ENCODE measurements at regions not wholly inside any gene's neighbourhood (a gene's known extent, or its start where the extent isn't known, plus 50 kb on each side); places are given as distances from the start of the nearest gene placed in this dataset.

DNA sequence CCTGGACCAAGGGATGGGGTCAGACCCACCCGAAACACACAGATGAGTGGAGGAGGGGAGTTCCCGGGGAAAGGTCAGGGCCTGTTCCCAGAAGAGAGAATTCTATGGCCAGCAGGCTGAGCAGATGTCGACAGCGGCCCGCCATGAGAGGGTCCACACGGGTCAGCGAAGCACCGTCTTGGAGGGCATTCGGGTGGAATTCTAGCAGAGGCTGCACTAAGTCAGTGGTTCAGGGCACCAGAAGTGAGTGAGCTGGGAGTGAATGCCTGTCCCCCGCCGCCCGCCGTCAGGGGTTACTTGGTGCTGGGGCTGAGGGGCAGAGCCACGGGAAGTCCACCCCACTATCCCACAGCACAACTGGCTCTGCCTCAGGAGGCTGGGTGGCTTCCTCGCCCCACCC lies 96.2 kb upstream of the VSTM2B start:
- DNase-seq (ENCODE audit: low spot score), result no peak
- Mint-ChIP-seq H3K27me3 (peaks cover 6 to 7% of the 10 kb centered on the region in 2 donors), H3K4me1 (ENCODE audit: low read depth in 2 of 2) (no peaks in the 10 kb centered on the region), H3K9me3 (no peaks in the 10 kb centered on the region), H3K27ac (no peak overlapping the region), H3K36me3 (no peaks in the 10 kb centered on the region), H3K4me3 (no peak overlapping the region)
- no peak for ATAC-seq

GRCh38 chr19:29431332-29431731 lies 94.5 kb upstream of the VSTM2B start:
- no peak for DNase-seq (ENCODE audit: low spot score)
- H3K27ac Mint-ChIP-seq, result no peak overlapping the region
- H3K36me3 Mint-ChIP-seq, result no peaks in the 10 kb centered on the region
- no peaks in the 10 kb centered on the region for H3K4me1 Mint-ChIP-seq (ENCODE audit: low read depth in 2 of 2)
- H3K9me3 Mint-ChIP-seq, result no peaks in the 10 kb centered on the region
- ATAC-seq, result no peak
- peaks cover 4 to 6% of the 10 kb centered on the region in 2 donors for H3K27me3 Mint-ChIP-seq
- no peak overlapping the region for H3K4me3 Mint-ChIP-seq

DNA sequence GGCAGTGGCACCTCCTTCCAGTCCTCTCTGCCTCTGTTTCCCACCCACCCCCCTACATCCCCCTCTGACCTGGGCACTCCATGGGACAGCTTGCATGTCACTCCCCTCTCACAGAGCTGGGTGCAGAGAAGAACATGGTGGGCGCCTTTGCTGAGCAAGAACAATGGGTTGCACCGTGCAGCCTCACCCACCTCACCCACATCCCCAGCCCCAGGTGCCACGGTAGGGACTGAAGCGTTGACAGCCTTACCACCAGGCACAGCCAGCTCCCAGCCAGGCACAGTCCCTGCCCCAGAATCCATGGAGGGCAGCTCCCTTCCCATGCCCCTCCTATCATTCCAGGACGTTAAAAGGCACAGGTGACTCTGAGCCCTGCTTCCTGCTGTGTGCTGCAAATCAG lies 93.1 kb upstream of the VSTM2B start:
- Mint-ChIP-seq H3K27me3 (no peaks in the 10 kb centered on the region), H3K9me3 (no peaks in the 10 kb centered on the region), H3K4me1 (ENCODE audit: low read depth in 2 of 2) (no peaks in the 10 kb centered on the region), H3K36me3 (no peaks in the 10 kb centered on the region), H3K4me3 (no peak overlapping the region), H3K27ac (no peak overlapping the region)
- DNase-seq (ENCODE audit: low spot score) (no peak), ATAC-seq (no peak)

GRCh38 chr19:29436591-29437103 lies 89.1 kb upstream of the VSTM2B start:
- no peak overlapping the region for H3K27ac Mint-ChIP-seq
- ATAC-seq (no peak), DNase-seq (ENCODE audit: low spot score) (no peak)
- H3K36me3 Mint-ChIP-seq, result no peaks in the 10 kb centered on the region
- H3K27me3 Mint-ChIP-seq, result no peaks in the 10 kb centered on the region
- H3K4me1 Mint-ChIP-seq (ENCODE audit: low read depth in 2 of 2), result no peaks in the 10 kb centered on the region
- H3K4me3 Mint-ChIP-seq, result no peak overlapping the region
- no peaks in the 10 kb centered on the region for H3K9me3 Mint-ChIP-seq

- DNase-seq (ENCODE audit: low spot score) (no peak), ATAC-seq (no peak)
- Mint-ChIP-seq H3K27me3 (no peaks in the 10 kb centered on the region), H3K9me3 (no peaks in the 10 kb centered on the region), H3K36me3 (no peaks in the 10 kb centered on the region), H3K27ac (no peak overlapping the region), H3K4me1 (ENCODE audit: low read depth in 2 of 2) (no peaks in the 10 kb centered on the region), H3K4me3 (no peak overlapping the region)
These were observed 86.8 kb upstream of the VSTM2B start for GRCh38 chr19:29439021-29439420.

DNA sequence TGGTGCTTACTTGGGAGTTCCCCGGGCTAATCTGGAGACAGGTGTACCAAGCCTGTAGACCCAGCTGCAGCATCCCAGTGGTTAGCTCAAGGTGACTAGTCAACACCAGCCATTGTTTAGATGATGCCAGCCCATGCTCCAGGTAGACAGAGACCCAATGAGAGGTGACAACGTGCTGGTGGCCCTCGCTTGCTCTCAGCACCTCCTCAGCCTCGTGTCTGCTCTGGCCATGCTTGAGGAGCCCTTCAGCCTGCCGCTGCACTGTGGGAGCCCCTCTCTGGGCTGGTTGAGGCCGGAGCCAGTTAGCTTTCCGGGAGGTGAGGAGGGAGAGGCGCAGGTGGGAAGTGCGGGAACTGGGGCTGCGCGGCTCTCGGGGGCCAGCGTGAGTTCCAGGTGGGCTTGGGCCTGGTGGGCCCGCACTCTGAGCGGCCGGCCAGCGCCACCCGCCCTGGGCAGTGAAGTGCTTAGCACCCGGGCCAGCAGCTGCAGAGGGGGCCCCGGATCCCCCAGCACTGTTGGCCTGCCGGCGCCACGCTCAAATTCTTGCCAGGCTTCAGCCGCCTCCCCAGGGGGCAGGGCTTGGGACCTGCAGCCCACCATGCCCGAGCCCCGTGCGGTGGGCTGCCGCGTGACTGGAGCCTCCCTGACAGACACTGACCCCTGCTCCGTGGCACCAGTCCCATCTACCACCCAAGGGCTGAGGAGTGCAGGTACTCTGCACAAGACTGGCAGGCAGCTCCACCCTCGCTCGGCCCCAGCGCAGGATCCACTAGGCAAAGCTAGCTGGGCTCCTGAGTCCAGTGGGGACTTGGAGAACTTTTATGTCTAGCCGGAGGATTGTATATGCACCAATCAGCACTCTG lies 85.9 kb upstream of the VSTM2B start:
- no peaks in the 10 kb centered on the region for H3K36me3 Mint-ChIP-seq
- H3K27ac Mint-ChIP-seq, result no peak overlapping the region
- no peak for DNase-seq (ENCODE audit: low spot score)
- H3K9me3 Mint-ChIP-seq, result no peaks in the 10 kb centered on the region
- peaks cover 0 to 5% of the 10 kb centered on the region in 2 donors for H3K27me3 Mint-ChIP-seq
- ATAC-seq, result no peak
- H3K4me3 Mint-ChIP-seq, result no peak overlapping the region
- no peaks in the 10 kb centered on the region for H3K4me1 Mint-ChIP-seq (ENCODE audit: low read depth in 2 of 2)

- no peaks in the 10 kb centered on the region for H3K4me1 Mint-ChIP-seq (ENCODE audit: low read depth in 2 of 2)
- no peak overlapping the region for H3K4me3 Mint-ChIP-seq
- H3K27ac Mint-ChIP-seq, result no peak overlapping the region
- DNase-seq (ENCODE audit: low spot score), result no peak
- no peaks in the 10 kb centered on the region for H3K36me3 Mint-ChIP-seq
- peaks cover 0 to 5% of the 10 kb centered on the region in 2 donors for H3K27me3 Mint-ChIP-seq
- no peaks in the 10 kb centered on the region for H3K9me3 Mint-ChIP-seq
- no peak for ATAC-seq
These were observed 83.7 kb upstream of the VSTM2B start for GRCh38 chr19:29442094-29442493.

DNA sequence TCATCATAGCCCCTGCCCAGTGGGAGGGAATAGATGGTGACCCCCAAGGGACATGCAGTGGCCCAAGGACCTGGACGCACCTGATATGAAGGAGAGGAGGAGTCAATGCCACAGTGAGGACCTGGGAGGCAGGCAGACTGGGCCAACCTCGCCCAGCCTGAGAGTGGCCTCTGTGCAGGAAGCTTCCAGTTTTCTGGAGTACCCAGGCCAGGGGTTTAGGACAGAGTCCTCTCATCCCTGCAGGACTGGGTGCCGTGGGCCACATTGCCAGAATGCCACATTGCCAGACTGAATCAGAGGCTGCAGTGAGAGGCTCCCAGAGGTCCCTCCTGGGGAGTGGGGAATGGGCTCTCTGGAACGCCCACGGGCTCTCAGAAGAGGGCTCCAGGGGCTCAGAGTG lies 82.9 kb upstream of the VSTM2B start:
- Mint-ChIP-seq H3K36me3 (no peaks in the 10 kb centered on the region), H3K4me1 (ENCODE audit: low read depth in 2 of 2) (no peaks in the 10 kb centered on the region)

DNA sequence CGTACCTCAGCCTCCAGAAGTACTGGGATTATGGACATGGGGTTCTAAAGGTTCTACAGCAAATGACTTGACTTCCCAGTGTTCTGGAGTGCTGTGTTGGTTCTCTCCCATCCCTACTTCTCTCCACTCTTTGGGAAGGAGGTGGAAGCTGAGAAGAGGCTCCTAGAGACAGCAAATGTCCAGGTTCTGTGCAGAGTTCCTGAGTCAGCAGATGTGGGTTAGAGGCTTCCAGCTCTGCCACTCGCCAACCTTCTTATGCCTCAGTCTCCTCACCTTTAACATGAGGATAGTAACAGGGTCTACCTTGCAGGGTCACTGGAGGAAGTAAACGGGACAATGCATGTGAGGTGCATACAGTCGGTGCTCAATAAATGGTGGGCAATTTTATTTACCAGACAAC lies 80.5 kb upstream of the VSTM2B start:
- no peak for ATAC-seq
- H3K36me3 Mint-ChIP-seq, result no peaks in the 10 kb centered on the region
- peaks cover 0 to 5% of the 10 kb centered on the region in 2 donors for H3K27me3 Mint-ChIP-seq
- H3K4me1 Mint-ChIP-seq (ENCODE audit: low read depth in 2 of 2), result no peaks in the 10 kb centered on the region
- H3K27ac Mint-ChIP-seq, result no peak overlapping the region
- no peak overlapping the region for H3K4me3 Mint-ChIP-seq
- no peaks in the 10 kb centered on the region for H3K9me3 Mint-ChIP-seq
- no peak for DNase-seq (ENCODE audit: low spot score)

More for the DNA sequence above, 82.9 kb upstream of the VSTM2B start:
- Mint-ChIP-seq H3K27ac (no peak overlapping the region), H3K4me3 (no peak overlapping the region), H3K27me3 (peaks cover 0 to 5% of the 10 kb centered on the region in 2 donors), H3K9me3 (no peaks in the 10 kb centered on the region)
- ATAC-seq (no peak), DNase-seq (ENCODE audit: low spot score) (no peak)

- H3K36me3 Mint-ChIP-seq, result no peaks in the 10 kb centered on the region
- no peak for DNase-seq (ENCODE audit: low spot score)
- H3K4me3 Mint-ChIP-seq, result no peak overlapping the region
These were observed 79.4 kb upstream of the VSTM2B start for GRCh38 chr19:29446361-29446760.

DNA sequence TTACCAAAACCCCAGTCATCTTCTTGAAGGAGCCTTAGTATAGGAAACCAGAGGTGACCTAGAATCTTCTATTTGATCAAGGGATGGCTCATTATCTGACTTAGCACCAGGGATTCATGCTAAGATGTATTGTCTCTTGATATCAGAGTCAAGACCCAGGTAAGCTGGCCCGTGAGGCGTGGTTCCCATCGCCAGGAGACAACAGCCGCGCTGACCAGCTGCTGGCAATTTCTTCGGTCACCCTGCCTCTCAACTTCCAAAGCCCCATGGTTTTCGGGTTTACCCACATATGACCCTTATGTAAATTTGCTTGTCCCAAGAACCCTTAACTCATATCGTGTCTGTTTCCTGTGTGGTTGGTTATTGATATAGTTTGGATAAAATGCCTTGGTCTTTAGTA lies 77.7 kb upstream of the VSTM2B start:
- Mint-ChIP-seq H3K27ac (no peak overlapping the region), H3K4me3 (no peak overlapping the region), H3K27me3 (peaks cover 0 to 26% of the 10 kb centered on the region in 2 donors), H3K36me3 (no peaks in the 10 kb centered on the region), H3K9me3 (no peaks in the 10 kb centered on the region), H3K4me1 (ENCODE audit: low read depth in 2 of 2) (no peaks in the 10 kb centered on the region)
- DNase-seq (ENCODE audit: low spot score) (no peak), ATAC-seq (no peak)

More at GRCh38 chr19:29446361-29446760, 79.4 kb upstream of the VSTM2B start:
- Mint-ChIP-seq H3K27ac (no peak overlapping the region), H3K4me1 (ENCODE audit: low read depth in 2 of 2) (no peaks in the 10 kb centered on the region), H3K27me3 (peaks cover 0 to 11% of the 10 kb centered on the region in 2 donors), H3K9me3 (no peaks in the 10 kb centered on the region)
- ATAC-seq, result no peak

GRCh38 chr19:29449371-29449770 lies 76.4 kb upstream of the VSTM2B start:
- no peak overlapping the region for H3K27ac Mint-ChIP-seq
- H3K9me3 Mint-ChIP-seq, result no peaks in the 10 kb centered on the region
- no peak for DNase-seq (ENCODE audit: low spot score)
- no peak for ATAC-seq
- H3K36me3 Mint-ChIP-seq, result no peaks in the 10 kb centered on the region
- H3K4me1 Mint-ChIP-seq (ENCODE audit: low read depth in 2 of 2), result no peaks in the 10 kb centered on the region
- no peak overlapping the region for H3K4me3 Mint-ChIP-seq
- peaks cover 2 to 34% of the 10 kb centered on the region in 2 donors for H3K27me3 Mint-ChIP-seq

DNA sequence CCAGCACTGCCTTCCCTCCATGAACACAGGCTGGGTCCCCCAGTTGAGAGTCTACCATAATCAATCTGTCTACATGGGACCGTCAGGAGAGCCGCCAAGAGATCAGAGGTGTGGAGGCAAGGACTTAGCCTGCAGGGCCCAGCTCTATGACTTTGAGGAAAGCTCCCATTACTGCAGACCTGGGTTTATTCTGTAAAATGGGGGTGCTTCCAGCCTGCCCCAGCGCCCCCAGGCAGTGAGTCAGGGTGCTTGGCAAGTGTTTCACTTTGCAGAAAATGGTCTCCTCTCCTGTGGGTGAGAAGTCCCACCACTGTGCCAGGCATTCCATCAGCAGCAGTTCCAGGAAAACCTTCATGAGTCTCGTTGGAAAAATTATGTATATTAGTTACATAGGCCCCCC lies 75.5 kb upstream of the VSTM2B start:
- Mint-ChIP-seq H3K27me3 (peaks cover 2 to 34% of the 10 kb centered on the region in 2 donors), H3K9me3 (no peaks in the 10 kb centered on the region), H3K4me1 (ENCODE audit: low read depth in 2 of 2) (no peaks in the 10 kb centered on the region), H3K36me3 (no peaks in the 10 kb centered on the region), H3K4me3 (no peak overlapping the region), H3K27ac (no peak overlapping the region)
- DNase-seq (ENCODE audit: low spot score) (no peak), ATAC-seq (no peak)

- H3K27me3 Mint-ChIP-seq, result peaks cover 2 to 38% of the 10 kb centered on the region in 2 donors
- no peaks in the 10 kb centered on the region for H3K4me1 Mint-ChIP-seq (ENCODE audit: low read depth in 2 of 2)
- H3K27ac Mint-ChIP-seq, result no peak overlapping the region
- DNase-seq (ENCODE audit: low spot score), result no peak
- no peak for ATAC-seq
- no peaks in the 10 kb centered on the region for H3K9me3 Mint-ChIP-seq
- no peaks in the 10 kb centered on the region for H3K36me3 Mint-ChIP-seq
- no peak overlapping the region for H3K4me3 Mint-ChIP-seq
These were observed 75.0 kb upstream of the VSTM2B start for GRCh38 chr19:29450812-29451211.
